ENCODE measurements at regions not wholly inside any gene's neighbourhood (a gene's known extent, or its start where the extent isn't known, plus 50 kb on each side); places are given as distances from the start of the nearest gene placed in this dataset.

DNA sequence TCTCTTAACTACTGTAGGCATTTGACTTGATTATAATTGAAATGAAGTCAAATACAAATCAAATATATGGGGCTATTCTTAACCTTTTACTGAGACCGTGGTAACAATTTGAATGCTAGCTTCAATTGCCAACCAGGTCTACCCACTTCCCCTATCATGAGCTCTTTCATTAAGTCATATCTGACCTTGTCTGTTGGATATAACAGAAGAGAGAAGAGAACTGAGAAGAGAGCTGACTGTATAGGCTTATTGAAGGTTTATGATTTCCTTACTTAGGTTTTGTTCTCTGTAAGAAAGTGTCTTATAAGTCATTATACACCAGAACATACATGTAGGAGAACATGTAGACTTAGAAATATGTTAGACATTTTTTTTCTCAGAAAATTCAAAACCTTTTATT, 549.4 kb downstream of the COL12A1 start:
- Histone ChIP-seq H3K27ac (ENCODE audit: low read length) (no peak overlapping the region), H4K20me1 (ENCODE audit: low read length) (no peaks in the 10 kb centered on the region), H3K9me3 (ENCODE audit: low read length) (no peaks in the 10 kb centered on the region), H3K4me1 (ENCODE audit: insufficient read depth, low read length) (peaks cover 3% of the 10 kb centered on the region; the same call in 1 of the 2 replicates), H3K9me2 (replicated peaks; ENCODE audit: low read length) (no peaks in the 10 kb centered on the region), H3K79me2 (ENCODE audit: low read length) (no peaks in the 10 kb centered on the region), H3F3A (ENCODE audit: low read length, unreplicated experiment) (no peaks in the 10 kb centered on the region), H2AFZ (ENCODE audit: low read length) (no peak overlapping the region), H3K27me3 (ENCODE audit: low read length) (no peaks in the 10 kb centered on the region), H3K9ac (ENCODE audit: low read length) (no peak overlapping the region), H3K36me3 (ENCODE audit: low read depth, low read length) (no peaks in the 10 kb centered on the region), H3K4me2 (ENCODE audit: low read length) (no peak overlapping the region), H3K4me3 (ENCODE audit: low read length) (no peak overlapping the region)
- no peak for ATAC-seq
- BruUV-seq (replicated peaks): no TSS peak
- intact Hi-C loops (cut with micrococcal nuclease): no loop called here
- TF ChIP-seq EZH2 (IDR thresholded peaks at IDR 0.05; ENCODE audit: low read length, unreplicated experiment) (no peak), EZH2phosphoT487 (IDR thresholded peaks at IDR 0.05; ENCODE audit: borderline replicate concordance, low read length) (no peak)
- TF ChIP-seq, protein P1, sequence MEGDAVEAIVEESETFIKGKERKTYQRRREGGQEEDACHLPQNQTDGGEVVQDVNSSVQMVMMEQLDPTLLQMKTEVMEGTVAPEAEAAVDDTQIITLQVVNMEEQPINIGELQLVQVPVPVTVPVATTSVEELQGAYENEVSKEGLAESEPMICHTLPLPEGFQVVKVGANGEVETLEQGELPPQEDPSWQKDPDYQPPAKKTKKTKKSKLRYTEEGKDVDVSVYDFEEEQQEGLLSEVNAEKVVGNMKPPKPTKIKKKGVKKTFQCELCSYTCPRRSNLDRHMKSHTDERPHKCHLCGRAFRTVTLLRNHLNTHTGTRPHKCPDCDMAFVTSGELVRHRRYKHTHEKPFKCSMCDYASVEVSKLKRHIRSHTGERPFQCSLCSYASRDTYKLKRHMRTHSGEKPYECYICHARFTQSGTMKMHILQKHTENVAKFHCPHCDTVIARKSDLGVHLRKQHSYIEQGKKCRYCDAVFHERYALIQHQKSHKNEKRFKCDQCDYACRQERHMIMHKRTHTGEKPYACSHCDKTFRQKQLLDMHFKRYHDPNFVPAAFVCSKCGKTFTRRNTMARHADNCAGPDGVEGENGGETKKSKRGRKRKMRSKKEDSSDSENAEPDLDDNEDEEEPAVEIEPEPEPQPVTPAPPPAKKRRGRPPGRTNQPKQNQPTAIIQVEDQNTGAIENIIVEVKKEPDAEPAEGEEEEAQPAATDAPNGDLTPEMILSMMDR (conservative IDR thresholded peaks at IDR 0.05; ENCODE audit: low read depth, low read length): no peak
- POLR2A ChIA-PET (ENCODE audit: unreplicated experiment): no interaction called here
- CTCF ChIA-PET: no interaction called here
- no peak for DNase-seq

DNA sequence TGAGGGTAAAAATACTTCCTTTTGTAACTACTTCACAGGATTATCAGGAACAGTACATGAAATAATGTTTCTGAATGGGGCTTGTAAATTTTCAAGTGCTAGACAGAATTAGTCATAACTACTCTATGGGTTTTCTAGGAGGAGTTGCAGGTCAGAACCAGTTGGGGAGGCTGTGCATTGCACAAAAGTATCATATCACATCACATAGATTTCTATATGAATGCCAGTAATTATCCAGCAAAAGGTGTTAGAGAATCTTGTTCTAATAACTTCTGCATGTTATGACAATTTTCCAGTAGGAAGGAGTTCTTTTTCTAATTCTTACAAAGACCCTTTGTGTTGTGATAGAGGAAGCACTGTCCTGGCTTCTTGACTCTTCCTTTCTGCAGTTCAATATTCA, 551.6 kb downstream of the COL12A1 start:
- no TSS peak for BruUV-seq (replicated peaks)
- DNase-seq (no peak), ATAC-seq (no peak)

More for the DNA sequence above, 551.6 kb downstream of the COL12A1 start:
- Histone ChIP-seq H3K9me3 (ENCODE audit: low read length) (no peaks in the 10 kb centered on the region), H3K4me3 (ENCODE audit: low read length) (no peak overlapping the region), H3K27ac (ENCODE audit: low read length) (no peak overlapping the region), H3K9ac (ENCODE audit: low read length) (no peak overlapping the region), H2AFZ (ENCODE audit: low read length) (no peak overlapping the region), H4K20me1 (ENCODE audit: low read length) (no peaks in the 10 kb centered on the region), H3K79me2 (ENCODE audit: low read length) (no peaks in the 10 kb centered on the region), H3F3A (ENCODE audit: low read length, unreplicated experiment) (no peaks in the 10 kb centered on the region), H3K9me2 (replicated peaks; ENCODE audit: low read length) (no peaks in the 10 kb centered on the region), H3K4me2 (ENCODE audit: low read length) (no peak overlapping the region), H3K36me3 (ENCODE audit: low read depth, low read length) (no peaks in the 10 kb centered on the region), H3K27me3 (ENCODE audit: low read length) (no peaks in the 10 kb centered on the region), H3K4me1 (ENCODE audit: insufficient read depth, low read length) (peaks cover 3% of the 10 kb centered on the region; the same call in 1 of the 2 replicates)
- intact Hi-C loops (cut with micrococcal nuclease): no loop called here
- TF ChIP-seq EZH2phosphoT487 (IDR thresholded peaks at IDR 0.05; ENCODE audit: borderline replicate concordance, low read length) (no peak), EZH2 (IDR thresholded peaks at IDR 0.05; ENCODE audit: low read length, unreplicated experiment) (no peak)
- TF ChIP-seq, protein P1 (conservative IDR thresholded peaks at IDR 0.05; ENCODE audit: low read depth, low read length): no peak
- POLR2A ChIA-PET (ENCODE audit: unreplicated experiment): no interaction called here
- CTCF ChIA-PET: no interaction called here
